Activated CD4-positive, alpha-beta T cell treated with anti-CD3 and anti-CD28 coated beads, Interleukin-2, amount 10 ng/mL, durations not matched to agents 24 days and 14 days (primary cell): ENCODE measurements at regions not wholly inside any gene's neighbourhood (a gene's known extent, or its start where the extent isn't known, plus 50 kb on each side); places are given as distances from the start of the nearest gene placed in this dataset.
"Not testable (repeated sequence)": the region's sequence is repeated elsewhere in the genome, so short reads cannot be mapped to it uniquely, and the experiment has no call there.

Experiments used
- DNase-seq: peaks from one replicate; pipeline ENCODE4 v3.0.0; 2022
- H3K27ac Mint-ChIP-seq: one replicate; pipeline ENCODE4 v1.8.0; 2022; ENCODE audit warnings: mild to moderate bottlenecking, mixed read lengths
- H3K27me3 Mint-ChIP-seq: one replicate; pipeline ENCODE4 v1.8.0; 2022; ENCODE audit warnings: mixed read lengths
- H3K36me3 Mint-ChIP-seq: one replicate; pipeline ENCODE4 v1.8.0; 2022; ENCODE audit warnings: low read depth, mild to moderate bottlenecking, mixed read lengths
- H3K4me1 Mint-ChIP-seq: one replicate; pipeline ENCODE4 v1.8.0; 2021; ENCODE audit warnings: mixed read lengths
- H3K4me3 Mint-ChIP-seq: one replicate; pipeline ENCODE4 v1.8.0; 2022; ENCODE audit warnings: mild to moderate bottlenecking, moderate library complexity, mixed read lengths
- H3K9me3 Mint-ChIP-seq: one replicate; pipeline ENCODE4 v1.8.0; 2021; ENCODE audit warnings: mixed read lengths
- intact Hi-C: fragments of 100-400 bp; cut with micrococcal nuclease; formaldehyde crosslinking; loops from one replicate; pipeline ENCODE4 v1.15.1; 2023

DNA sequence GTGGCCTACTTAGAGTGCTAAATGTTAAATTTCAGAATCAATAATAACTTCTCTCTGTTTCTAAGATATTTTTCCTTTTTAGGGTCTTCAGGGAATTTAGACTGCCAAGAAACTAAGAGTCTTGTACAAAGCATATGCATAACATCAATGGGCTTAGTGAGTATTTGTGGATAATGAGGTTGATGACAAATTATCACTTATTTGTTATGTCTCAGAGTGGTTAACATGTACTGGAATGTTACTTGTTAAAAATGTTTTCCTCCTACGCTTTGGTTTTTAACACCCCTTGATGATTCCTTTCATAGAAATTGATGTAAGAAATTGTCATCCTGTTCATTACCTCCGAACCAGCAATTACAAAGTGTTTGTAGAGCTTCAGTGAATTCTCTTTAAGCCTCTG is 144.3 kb downstream of the MRPS30 start:
- Mint-ChIP-seq H3K27ac (no peak overlapping the region), H3K36me3 (no peaks in the 10 kb centered on the region), H3K4me3 (no peak overlapping the region), H3K27me3 (no peaks in the 10 kb centered on the region), H3K9me3 (no peaks in the 10 kb centered on the region), H3K4me1 (no peaks in the 10 kb centered on the region)
- DNase-seq, result no peak
- intact Hi-C loops, result loop anchor here (5.0 kb wide), 1 partner anchor 76 kb away; no protein-coding TSS in a partner anchor

- H3K9me3 Mint-ChIP-seq, intact Hi-C loops, H3K4me3 Mint-ChIP-seq, H3K4me1 Mint-ChIP-seq, DNase-seq, H3K36me3 Mint-ChIP-seq, H3K27ac Mint-ChIP-seq, H3K27me3 Mint-ChIP-seq: not testable (repeated sequence)
These were observed 150.3 kb downstream of the MRPS30 start for GRCh38 chr5:44958943-44959454.

- Mint-ChIP-seq H3K27me3 (no peaks in the 10 kb centered on the region), H3K4me3 (no peak overlapping the region), H3K27ac (no peak overlapping the region), H3K4me1 (no peaks in the 10 kb centered on the region), H3K36me3 (no peaks in the 10 kb centered on the region), H3K9me3 (peaks cover 3% of the 10 kb centered on the region)
- intact Hi-C loops, result no loop called here
- no peak for DNase-seq
These were observed 161.1 kb downstream of the MRPS30 start for GRCh38 chr5:44969825-44970224.

- DNase-seq, H3K36me3 Mint-ChIP-seq, H3K27me3 Mint-ChIP-seq, H3K9me3 Mint-ChIP-seq, H3K4me1 Mint-ChIP-seq, H3K4me3 Mint-ChIP-seq, intact Hi-C loops, H3K27ac Mint-ChIP-seq: not testable (repeated sequence)
These were observed 162.2 kb downstream of the MRPS30 start for GRCh38 chr5:44970963-44971362.

DNA sequence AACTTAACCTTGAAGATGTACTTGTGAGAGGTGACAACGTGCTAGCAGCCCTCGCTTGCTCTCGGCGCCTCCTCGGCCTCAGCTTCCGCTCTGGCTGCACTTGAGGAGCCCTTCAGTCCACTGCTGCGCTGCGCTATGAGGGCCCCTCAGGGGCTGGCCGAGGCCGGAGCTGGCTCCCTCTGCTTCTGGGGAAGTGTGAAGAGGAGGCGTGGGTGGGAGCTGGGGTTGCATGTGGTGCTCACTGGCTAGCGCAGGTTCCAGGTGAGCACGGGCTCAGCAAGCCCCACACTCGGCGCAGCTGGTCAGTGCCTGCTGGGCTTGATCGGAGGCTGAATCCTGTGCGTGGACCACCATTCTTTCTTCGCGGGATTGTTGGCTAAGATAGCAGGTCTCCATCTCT is 166.1 kb downstream of the MRPS30 start:
- intact Hi-C loops, result no loop called here
- Mint-ChIP-seq H3K36me3 (no peaks in the 10 kb centered on the region), H3K9me3 (peaks cover 26% of the 10 kb centered on the region), H3K4me3 (no peak overlapping the region), H3K27ac (no peak overlapping the region), H3K27me3 (no peaks in the 10 kb centered on the region), H3K4me1 (no peaks in the 10 kb centered on the region)
- DNase-seq, result no peak

GRCh38 chr5:44981708-44982107 is 173.0 kb downstream of the MRPS30 start:
- no peak overlapping the region for H3K4me3 Mint-ChIP-seq
- intact Hi-C loops, result no loop called here
- H3K27ac Mint-ChIP-seq, result no peak overlapping the region
- no peaks in the 10 kb centered on the region for H3K27me3 Mint-ChIP-seq
- peaks cover 29% of the 10 kb centered on the region for H3K9me3 Mint-ChIP-seq
- no peak for DNase-seq
- no peaks in the 10 kb centered on the region for H3K4me1 Mint-ChIP-seq
- no peaks in the 10 kb centered on the region for H3K36me3 Mint-ChIP-seq

GRCh38 chr5:44983006-44983405 is 174.3 kb downstream of the MRPS30 start:
- H3K9me3 Mint-ChIP-seq, result peaks cover 22% of the 10 kb centered on the region
- no peaks in the 10 kb centered on the region for H3K36me3 Mint-ChIP-seq
- no peak overlapping the region for H3K4me3 Mint-ChIP-seq
- no peaks in the 10 kb centered on the region for H3K4me1 Mint-ChIP-seq
- intact Hi-C loops, result no loop called here
- H3K27me3 Mint-ChIP-seq, result no peaks in the 10 kb centered on the region
- no peak for DNase-seq
- H3K27ac Mint-ChIP-seq, result no peak overlapping the region

DNA sequence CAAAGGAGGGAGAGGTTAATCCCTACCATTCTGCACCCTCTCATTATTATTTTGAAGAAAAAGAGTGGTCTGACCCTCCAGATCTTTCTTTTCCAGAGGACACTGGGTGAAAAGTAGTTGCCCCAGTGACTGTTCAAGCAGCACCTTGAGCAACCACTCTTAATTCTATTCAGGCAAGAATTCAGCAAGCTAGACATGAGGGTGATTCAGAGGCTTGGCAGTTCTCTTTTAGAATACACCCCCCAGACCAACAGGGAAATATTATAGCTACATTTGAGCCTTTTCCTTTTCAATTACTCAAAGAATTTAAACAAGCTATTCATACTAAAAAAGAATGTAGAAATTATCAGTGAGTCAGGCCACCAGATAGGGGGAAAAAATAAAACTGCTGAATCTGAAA is 178.3 kb downstream of the MRPS30 start:
- Mint-ChIP-seq H3K36me3 (no peaks in the 10 kb centered on the region), H3K4me1 (no peaks in the 10 kb centered on the region), H3K9me3 (peaks cover 12% of the 10 kb centered on the region), H3K27me3 (no peaks in the 10 kb centered on the region), H3K27ac (no peak overlapping the region), H3K4me3 (no peak overlapping the region)
- DNase-seq, result no peak
- intact Hi-C loops, result no loop called here

DNA sequence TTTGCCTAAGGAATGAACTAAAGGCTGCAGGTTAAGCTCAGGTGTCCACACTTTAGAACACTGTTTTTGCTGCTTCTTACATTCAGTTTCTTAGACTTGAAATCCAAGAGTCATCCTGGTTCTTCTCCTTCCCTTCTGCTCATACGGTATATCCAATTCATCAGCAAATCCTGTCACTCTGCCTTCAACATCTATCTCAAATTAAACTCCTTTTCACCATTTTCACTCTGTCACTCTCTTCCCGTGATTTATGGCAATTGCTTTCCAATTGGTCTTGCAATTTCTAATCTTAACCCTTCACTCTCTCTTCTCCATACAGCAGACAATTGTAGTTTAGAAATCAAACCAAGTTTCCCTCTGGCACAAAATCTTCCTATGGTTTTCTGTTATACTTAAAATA is 182.9 kb downstream of the MRPS30 start:
- Mint-ChIP-seq H3K4me3 (no peak overlapping the region), H3K9me3 (peaks cover 3% of the 10 kb centered on the region), H3K27me3 (no peaks in the 10 kb centered on the region), H3K27ac (no peak overlapping the region), H3K36me3 (no peaks in the 10 kb centered on the region), H3K4me1 (no peaks in the 10 kb centered on the region)
- intact Hi-C loops, result no loop called here
- DNase-seq, result no peak

GRCh38 chr5:44993286-44993685 is 184.5 kb downstream of the MRPS30 start:
- peaks cover 3% of the 10 kb centered on the region for H3K9me3 Mint-ChIP-seq
- intact Hi-C loops, result no loop called here
- H3K4me3 Mint-ChIP-seq, result no peak overlapping the region
- no peak for DNase-seq
- H3K27ac Mint-ChIP-seq, result no peak overlapping the region
- no peaks in the 10 kb centered on the region for H3K27me3 Mint-ChIP-seq
- peaks cover 2% of the 10 kb centered on the region for H3K4me1 Mint-ChIP-seq
- no peaks in the 10 kb centered on the region for H3K36me3 Mint-ChIP-seq

DNA sequence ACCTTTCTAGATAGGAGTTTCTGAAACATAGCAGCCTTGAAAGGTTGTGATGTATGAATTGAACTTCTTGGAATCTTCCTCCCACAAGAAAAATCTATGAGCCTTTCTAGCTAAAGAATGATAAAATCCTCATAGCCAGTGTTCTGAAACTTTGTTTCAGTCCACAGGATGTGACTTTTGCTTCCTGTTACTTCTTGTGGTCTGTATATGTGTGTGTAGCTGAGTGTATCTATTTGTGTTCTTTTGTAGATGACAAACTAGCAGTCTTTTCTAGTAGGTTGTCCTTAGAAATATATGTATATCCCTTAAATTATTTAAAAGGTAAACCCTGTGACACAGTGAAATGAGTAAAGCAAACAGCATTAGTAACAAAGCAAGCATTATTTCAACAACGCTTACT is 188.8 kb downstream of the MRPS30 start:
- no peak overlapping the region for H3K4me3 Mint-ChIP-seq
- DNase-seq, result no peak
- peaks cover 2% of the 10 kb centered on the region for H3K4me1 Mint-ChIP-seq
- intact Hi-C loops, result no loop called here
- H3K9me3 Mint-ChIP-seq, result no peaks in the 10 kb centered on the region
- no peak overlapping the region for H3K27ac Mint-ChIP-seq
- no peaks in the 10 kb centered on the region for H3K27me3 Mint-ChIP-seq
- no peaks in the 10 kb centered on the region for H3K36me3 Mint-ChIP-seq

GRCh38 chr5:45007102-45007501 is 198.4 kb downstream of the MRPS30 start:
- H3K9me3 Mint-ChIP-seq, intact Hi-C loops, H3K36me3 Mint-ChIP-seq, DNase-seq, H3K27me3 Mint-ChIP-seq, H3K4me1 Mint-ChIP-seq, H3K4me3 Mint-ChIP-seq, H3K27ac Mint-ChIP-seq: not testable (repeated sequence)

- Mint-ChIP-seq H3K36me3 (no peaks in the 10 kb centered on the region), H3K27me3 (no peaks in the 10 kb centered on the region), H3K9me3 (peaks cover 3% of the 10 kb centered on the region), H3K4me3 (no peak overlapping the region), H3K4me1 (no peaks in the 10 kb centered on the region), H3K27ac (no peak overlapping the region)
- intact Hi-C loops, result no loop called here
- no peak for DNase-seq
These were observed 208.8 kb downstream of the MRPS30 start for GRCh38 chr5:45017568-45017967.

- no peaks in the 10 kb centered on the region for H3K27me3 Mint-ChIP-seq
- no peaks in the 10 kb centered on the region for H3K36me3 Mint-ChIP-seq
- H3K4me3 Mint-ChIP-seq, result no peak overlapping the region
- H3K27ac Mint-ChIP-seq, result no peak overlapping the region
- peaks cover 6% of the 10 kb centered on the region for H3K9me3 Mint-ChIP-seq
- intact Hi-C loops, result no loop called here
- no peaks in the 10 kb centered on the region for H3K4me1 Mint-ChIP-seq
- no peak for DNase-seq
These were observed 220.8 kb downstream of the MRPS30 start for GRCh38 chr5:45029553-45029952.

DNA sequence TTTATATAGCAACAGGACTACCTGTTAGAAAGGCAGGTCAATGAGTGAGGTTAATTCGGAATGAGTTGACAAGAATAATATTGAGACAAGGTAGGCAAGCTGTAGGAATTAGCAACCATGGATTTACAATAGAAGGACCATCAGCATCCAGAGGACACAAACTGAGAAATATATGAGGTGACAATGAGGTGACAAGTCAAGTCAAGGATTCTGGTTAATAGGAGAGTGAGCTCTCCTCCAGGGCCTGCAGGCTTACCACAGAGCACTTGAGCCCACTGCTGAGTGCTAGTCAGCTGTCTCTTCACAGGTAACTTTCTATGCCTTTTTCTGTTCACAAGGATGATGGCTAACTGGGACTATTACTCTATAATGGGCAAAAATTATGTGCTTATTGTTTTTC is 227.2 kb downstream of the MRPS30 start:
- Mint-ChIP-seq H3K9me3 (no peaks in the 10 kb centered on the region), H3K4me3 (no peak overlapping the region), H3K4me1 (no peaks in the 10 kb centered on the region), H3K27ac (no peak overlapping the region), H3K36me3 (no peaks in the 10 kb centered on the region), H3K27me3 (no peaks in the 10 kb centered on the region)
- intact Hi-C loops, result no loop called here
- DNase-seq, result no peak
